AG04449 (cell line): ENCODE measurements at regions not wholly inside any gene's neighbourhood (a gene's known extent, or its start where the extent isn't known, plus 50 kb on each side); places are given as distances from the start of the nearest gene placed in this dataset.

Experiments used
- CTCF ChIA-PET: fragments of 350-600 bp; formaldehyde crosslinking; extraction: SDS; loops from one replicate; lab custom pipeline; 2021; ENCODE audit warnings: antibody characterized with exemption; lab: Yijun Ruan, JAX
- POLR2A ChIA-PET: fragments of 400-600, 350-600 bp; formaldehyde crosslinking; extraction: SDS; loops from one replicate; lab custom pipeline; 2020; ENCODE audit warnings: antibody characterized with exemption, inconsistent platforms; lab: Yijun Ruan, JAX
- DNase-seq: peaks from one replicate; pipeline ENCODE4 v3.0.0-alpha.2; 2010; ENCODE audit warnings: low read depth, low spot score
- H3K4me3 ChIP-seq: 2 replicates; pipeline ENCODE4 v1.5.1; 2011; ENCODE audit warnings: low read depth, mild to moderate bottlenecking, control low read depth, low read length
- CTCF ChIP-seq: IDR thresholded peaks from one replicate; pipeline ENCODE4 v1.5.1; 2011; ENCODE audit warnings: mild to moderate bottlenecking, moderate library complexity, low read length, control low read depth, inconsistent platforms; ENCODE audit not compliant: insufficient read depth; ENCODE audit errors: missing control alignments

- H3K4me3 ChIP-seq, result no peak overlapping the region
- TF ChIP-seq CTCF, result no peak
- ChIA-PET POLR2A (no interaction called here), CTCF (interaction anchor here (1.6 kb wide), 1 partner anchor 38 kb away, joined by 7 read pairs; no protein-coding TSS in a partner anchor)
- DNase-seq, result no peak
These were observed 60.5 kb upstream of the TBC1D5 start for GRCh38 chr3:17802950-17803349.

- TF ChIP-seq CTCF, result no peak
- no peak overlapping the region for H3K4me3 ChIP-seq
- CTCF ChIA-PET, result no interaction called here
- DNase-seq, result no peak
- POLR2A ChIA-PET, result no interaction called here
These were observed 58.7 kb upstream of the TBC1D5 start for GRCh38 chr3:17801131-17801530.

GRCh38 chr3:17800232-17800631, 57.8 kb upstream of the TBC1D5 start:
- ChIA-PET POLR2A (no interaction called here), CTCF (interaction anchor here (1.1 to 3.5 kb wide), 2 partner anchors 41 to 155 kb away, joined by 4 to 16 read pairs; no protein-coding TSS in a partner anchor)
- no peak overlapping the region for H3K4me3 ChIP-seq
- TF ChIP-seq CTCF, result no peak
- no peak for DNase-seq

GRCh38 chr3:17799312-17799711, 56.9 kb upstream of the TBC1D5 start:
- CTCF ChIA-PET, result interaction anchor here (3.5 kb wide), 1 partner anchor 42 kb away, joined by 16 read pairs; no protein-coding TSS in a partner anchor
- POLR2A ChIA-PET, result no interaction called here
- no peak for DNase-seq
- no peak overlapping the region for H3K4me3 ChIP-seq
- TF ChIP-seq CTCF, result no peak

- POLR2A ChIA-PET, result no interaction called here
- no peak overlapping the region for H3K4me3 ChIP-seq
- CTCF ChIA-PET, result interaction anchor here (3.5 kb wide), 1 partner anchor 43 kb away, joined by 16 read pairs; no protein-coding TSS in a partner anchor
- no peak for TF ChIP-seq CTCF
- DNase-seq, result no peak
These were observed 55.6 kb upstream of the TBC1D5 start for GRCh38 chr3:17798000-17798399.

GRCh38 chr3:17795711-17796110, 53.3 kb upstream of the TBC1D5 start:
- ChIA-PET CTCF (no interaction called here), POLR2A (no interaction called here)
- no peak overlapping the region for H3K4me3 ChIP-seq
- no peak for DNase-seq
- no peak for TF ChIP-seq CTCF
